ENCODE measurements at regions not wholly inside any gene's neighbourhood (a gene's known extent, or its start where the extent isn't known, plus 50 kb on each side); places are given as distances from the start of the nearest gene placed in this dataset.

- DNase-seq (ENCODE audit: low spot score): peak; percentile 72
Observed at GRCh38 chr15:75763635-75764600, 51.3 kb upstream of the CSPG4 start.

- DNase-seq (ENCODE audit: low spot score): no peak
Observed at GRCh38 chr15:75763137-75763611, 50.5 kb upstream of the CSPG4 start.

Measured in HuH-7.5 (cell line).